OCI-LY3 (cell line): ENCODE measurements at regions not wholly inside any gene's neighbourhood (a gene's known extent, or its start where the extent isn't known, plus 50 kb on each side); places are given as distances from the start of the nearest gene placed in this dataset.

Experiments used
- CTCF ChIP-seq: fragments of 200-600, 300-600 bp; sonication (generic); IDR thresholded peaks from 2 replicates; pipeline ENCODE4 v1.5.1; 2014; ENCODE audit warnings: antibody characterized with exemption, low read length, low read depth
- EZH2phosphoT487 ChIP-seq: fragments of 200-600 bp; shearing (Covaris generic); IDR thresholded peaks from 2 replicates; pipeline ENCODE4 v1.6.1; 2018; ENCODE audit warnings: antibody characterized with exemption, mixed run types, low read depth

- TF ChIP-seq CTCF, result no peak
- no peak for TF ChIP-seq EZH2phosphoT487
Observed at GRCh38 chr2:147015591-147015990, 829.2 kb upstream of the ACVR2A start.
